DOHH2 (cell line): ENCODE measurements at regions not wholly inside any gene's neighbourhood (a gene's known extent, or its start where the extent isn't known, plus 50 kb on each side); places are given as distances from the start of the nearest gene placed in this dataset.

Experiments used
- EZH2phosphoT487 ChIP-seq: fragments of 200-600 bp; sonication (generic); IDR thresholded peaks from 2 replicates; pipeline ENCODE4 v1.6.1; 2017; ENCODE audit warnings: borderline replicate concordance, mild to moderate bottlenecking, antibody characterized with exemption, low read length, moderate library complexity, mixed read lengths
- TF ChIP-seq, protein P1 (sequence below): fragments of 200-600 bp; sonication (generic); IDR thresholded peaks from one replicate; pipeline ENCODE4 v1.5.1; 2014; ENCODE audit warnings: antibody characterized with exemption, mild to moderate bottlenecking, low read depth, low read length; ENCODE audit not compliant: poor library complexity, severe bottlenecking

DNA sequence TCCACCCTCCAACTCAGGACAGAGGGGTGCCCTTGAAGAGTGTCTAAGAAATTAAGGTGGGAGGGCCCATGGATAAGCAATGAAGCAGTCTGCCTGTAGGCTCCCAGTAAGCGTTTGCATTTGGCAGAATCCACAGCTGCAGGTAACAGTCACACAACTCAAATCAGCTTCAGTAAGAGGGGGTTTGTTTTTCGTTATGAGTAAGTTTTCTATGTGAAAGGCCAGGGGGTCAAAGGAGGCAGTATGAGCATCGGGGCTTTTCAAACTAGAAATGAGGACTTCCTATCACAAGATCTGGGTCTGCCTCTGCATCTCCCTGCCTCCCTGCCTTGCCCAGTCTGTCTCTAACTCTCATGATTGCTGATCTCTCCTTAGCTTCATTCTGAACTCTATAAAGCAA, 128.1 kb upstream of the CCL2 start:
- TF ChIP-seq, protein P1, sequence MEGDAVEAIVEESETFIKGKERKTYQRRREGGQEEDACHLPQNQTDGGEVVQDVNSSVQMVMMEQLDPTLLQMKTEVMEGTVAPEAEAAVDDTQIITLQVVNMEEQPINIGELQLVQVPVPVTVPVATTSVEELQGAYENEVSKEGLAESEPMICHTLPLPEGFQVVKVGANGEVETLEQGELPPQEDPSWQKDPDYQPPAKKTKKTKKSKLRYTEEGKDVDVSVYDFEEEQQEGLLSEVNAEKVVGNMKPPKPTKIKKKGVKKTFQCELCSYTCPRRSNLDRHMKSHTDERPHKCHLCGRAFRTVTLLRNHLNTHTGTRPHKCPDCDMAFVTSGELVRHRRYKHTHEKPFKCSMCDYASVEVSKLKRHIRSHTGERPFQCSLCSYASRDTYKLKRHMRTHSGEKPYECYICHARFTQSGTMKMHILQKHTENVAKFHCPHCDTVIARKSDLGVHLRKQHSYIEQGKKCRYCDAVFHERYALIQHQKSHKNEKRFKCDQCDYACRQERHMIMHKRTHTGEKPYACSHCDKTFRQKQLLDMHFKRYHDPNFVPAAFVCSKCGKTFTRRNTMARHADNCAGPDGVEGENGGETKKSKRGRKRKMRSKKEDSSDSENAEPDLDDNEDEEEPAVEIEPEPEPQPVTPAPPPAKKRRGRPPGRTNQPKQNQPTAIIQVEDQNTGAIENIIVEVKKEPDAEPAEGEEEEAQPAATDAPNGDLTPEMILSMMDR, result no peak
- no peak for TF ChIP-seq EZH2phosphoT487
